GM12892 (cell line): ENCODE measurements at regions not wholly inside any gene's neighbourhood (a gene's known extent, or its start where the extent isn't known, plus 50 kb on each side); places are given as distances from the start of the nearest gene placed in this dataset.
"Not testable (repeated sequence)": the region's sequence is repeated elsewhere in the genome, so short reads cannot be mapped to it uniquely, and the experiment has no call there.

ENCODE experiments used
- DNase-seq: peaks from one replicate; pipeline ENCODE4 v3.0.0; 2011; ENCODE audit not compliant: insufficient read length
- FAIRE-seq: peaks from 2 replicates; lab custom pipeline; 2011; peaks lifted over from hg19 to GRCh38; lab: Jason Lieb, UNC
- POLR2A ChIP-seq: IDR thresholded peaks from 2 replicates; pipeline ENCODE4 v1.6.1; 2011; ENCODE audit warnings: low read depth, low read length, control low read depth
- POLR2AphosphoS5 ChIP-seq: IDR thresholded peaks from 2 replicates; pipeline ENCODE4 v1.6.1; 2011; ENCODE audit warnings: low read depth, low read length, control low read depth
- TAF1 ChIP-seq: IDR thresholded peaks from 2 replicates; pipeline ENCODE4 v1.6.1; 2011; ENCODE audit warnings: low read depth, mild to moderate bottlenecking, control low read depth, low read length, borderline replicate concordance

GRCh38 chr16:79885320-79885719 is 284.8 kb upstream of the MAF start:
- no peak for FAIRE-seq
- no peak for DNase-seq
- no peak for TF ChIP-seq TAF1
- no peak for TF ChIP-seq POLR2AphosphoS5
- TF ChIP-seq POLR2A, result no peak

GRCh38 chr16:79883494-79883893 is 283.0 kb upstream of the MAF start:
- FAIRE-seq, result no peak
- TF ChIP-seq TAF1 (no peak), POLR2AphosphoS5 (no peak), POLR2A (no peak)
- no peak for DNase-seq

GRCh38 chr16:79882340-79883005 is 281.9 kb upstream of the MAF start:
- DNase-seq, result no peak
- no peak for FAIRE-seq
- TF ChIP-seq TAF1 (no peak), POLR2AphosphoS5 (no peak), POLR2A (no peak)

- not testable (repeated sequence) for DNase-seq, FAIRE-seq
These were observed 280.6 kb upstream of the MAF start for GRCh38 chr16:79881107-79881506.

GRCh38 chr16:79876332-79876730 is 275.8 kb upstream of the MAF start:
- peak; percentile 35 for DNase-seq
- TF ChIP-seq POLR2AphosphoS5 (no peak), POLR2A (no peak), TAF1 (no peak)
- FAIRE-seq, result peak; percentile 82

- TF ChIP-seq TAF1 (no peak), POLR2AphosphoS5 (no peak), POLR2A (no peak)
- no peak for DNase-seq
- FAIRE-seq, result no peak
These were observed 273.9 kb upstream of the MAF start for GRCh38 chr16:79874391-79874790.

GRCh38 chr16:79873825-79874224 is 273.3 kb upstream of the MAF start:
- no peak for FAIRE-seq
- no peak for DNase-seq
- TF ChIP-seq POLR2AphosphoS5 (no peak), POLR2A (no peak), TAF1 (no peak)

- DNase-seq (no peak), FAIRE-seq (no peak)
- TF ChIP-seq TAF1 (no peak), POLR2AphosphoS5 (no peak), POLR2A (no peak)
These were observed 271.4 kb upstream of the MAF start for GRCh38 chr16:79871906-79872305.

GRCh38 chr16:79870016-79870886 is 269.7 kb upstream of the MAF start:
- DNase-seq (no peak), FAIRE-seq (no peak)
- TF ChIP-seq POLR2A (no peak), POLR2AphosphoS5 (no peak), TAF1 (no peak)

- no peak for DNase-seq
- TF ChIP-seq POLR2AphosphoS5, result no peak
- no peak for TF ChIP-seq TAF1
- TF ChIP-seq POLR2A, result no peak
- FAIRE-seq, result no peak
These were observed 268.9 kb upstream of the MAF start for GRCh38 chr16:79869304-79870015.

- TF ChIP-seq POLR2AphosphoS5 (no peak), POLR2A (no peak), TAF1 (no peak)
- DNase-seq (no peak), FAIRE-seq (no peak)
These were observed 268.3 kb upstream of the MAF start for GRCh38 chr16:79868841-79869240.

GRCh38 chr16:79867425-79867997 is 267.0 kb upstream of the MAF start:
- DNase-seq, result no peak
- TF ChIP-seq TAF1, result no peak
- TF ChIP-seq POLR2A, result no peak
- TF ChIP-seq POLR2AphosphoS5, result no peak
- no peak for FAIRE-seq
